Heart left ventricle (tissue), 16 donors: ENCODE measurements at regions not wholly inside any gene's neighbourhood (a gene's known extent, or its start where the extent isn't known, plus 50 kb on each side); places are given as distances from the start of the nearest gene placed in this dataset.

ENCODE experiments used
- ATAC-seq, 4 donors: fragments of 200-7000 bp; cut with Tn5 transposase; one replicate each; pipeline ENCODE4 v1.9.1; 2020 to 2022; ENCODE audit warnings: moderate library complexity in 4 of 4, mild to moderate bottlenecking in 3 of 4, moderate number of reproducible peaks in 1 of 4
- DNase-seq, 5 donors: peaks; one replicate each; pipeline ENCODE4 v3.0.0-alpha.2; 2020
- H3K27ac ChIP-seq, 12 donors: fragments of 200-600 bp; sonication (generic) in 4 of 12; one replicate each; pipeline versions ENCODE4 v1.5.0 to v1.8.0; 2016 to 2022; ENCODE audit warnings: mild to moderate bottlenecking in 2 of 12
- H3K27me3 ChIP-seq, 9 donors: fragments of 200-600 bp; sonication (generic) in 2 of 9; one replicate each; pipeline versions ENCODE4 v1.5.1 to v1.8.0; 2016 to 2022; ENCODE audit warnings: mild to moderate bottlenecking in 3 of 9
- H3K36me3 ChIP-seq, 9 donors: fragments of 200-600 bp; sonication (generic) in 2 of 9; one replicate each; pipeline versions ENCODE4 v1.5.0 to v1.8.0; 2018 to 2022; ENCODE audit warnings: mild to moderate bottlenecking in 2 of 9
- H3K4me1 ChIP-seq, 12 donors: fragments of 200-600 bp; sonication (generic) in 4 of 12; one replicate each; pipeline versions ENCODE4 v1.5.0 to v1.8.0; 2016 to 2022; ENCODE audit warnings: mild to moderate bottlenecking in 3 of 12
- H3K4me3 ChIP-seq, 12 donors: fragments of 200-600 bp; sonication (generic) in 4 of 12; one replicate each; pipeline versions ENCODE4 v1.5.0 to v1.8.0; 2017 to 2022; ENCODE audit warnings: mild to moderate bottlenecking in 9 of 12, moderate library complexity in 4 of 12
- H3K9me3 ChIP-seq, 12 donors: fragments of 200-600 bp; sonication (generic) in 4 of 12; one replicate each; pipeline versions ENCODE4 v1.5.0 to v1.8.0; 2016 to 2022; ENCODE audit warnings: mild to moderate bottlenecking in 1 of 12
- POLR2A ChIP-seq, 2 donors: fragments of 450-650 bp; IDR thresholded peaks; one replicate each; pipeline ENCODE4 v1.6.1; 2017; ENCODE audit warnings: antibody characterized with exemption in 2 of 2, mild to moderate bottlenecking in 2 of 2, moderate library complexity in 2 of 2
- WGBS, 4 donors: extraction: QIAGEN DNeasy Blood & Tissue Kit in 2 of 4; methylation state at CpG; one replicate each; pipeline versions ENCODE4 v1.1.5 to v1.1.7; 2013 to 2018; 5-methylcytosine and 5-hydroxymethylcytosine counted together
- intact Hi-C, 10 donors: fragments of 100-400 bp; cut with DNase I; formaldehyde crosslinking; loops; one replicate each; pipeline versions ENCODE4 v1.11.1 to v1.14.2; 2022
- TF ChIP-seq, protein P1 (sequence below), 12 donors: fragments of 200-600 bp; sonication (generic) in 4 of 12; IDR thresholded peaks; one replicate each; pipeline versions ENCODE4 v1.5.0 to v1.8.0; 2018 to 2022; ENCODE audit warnings: antibody characterized with exemption in 12 of 12, mild to moderate bottlenecking in 5 of 12
- donor health status: ischemic (EF 13 %, LVEDD 7.1; RV severe dilation, severe dysfunction).
- donor health status: healthy with polysubstance abuse.
- donor health status: DM: no; HTN: yes; CAD: no.
- donor health status: DM: no; HTN: no; CAD: no.
- donor health status: ischemic (EF 25% LVEDD 6.9; RV normal size, moderate dysfunction).
- donor health status: ischemic (EF 25% LVEDD 5.7; RV mildly dilated, moderate dysfunction).
- donor health status: healthy.
- donor health status: DM: yes; HTN: yes; CAD: no.
- donor health status: ischemic (EF 35%, LVEDD 5.7; RV mildly dilated, moderate dysfunction).
- donor health status: nonischemic (EF 11% LVEDD 7.7; RV severe dilation, severe dysfunction).
- donor health status: DM: yes; HTN: yes; CAD: no.
- donor health status: PGD.
- donor health status: ischemic (EF 29% LVEDD 5.4; RV normal size, mild dysfunction).
- donor health status: nonischemic (EF 23%, LVEDD 6.1; RV moderate dilation, normal function).

- Histone ChIP-seq H3K4me1 (no peaks in the 10 kb centered on the region), H3K9me3 (no peaks in the 10 kb centered on the region), H3K27me3 (peaks cover 0 to 15% (median 0%) of the 10 kb centered on the region in 9 donors), H3K27ac (no peak overlapping the region), H3K36me3 (no peaks in the 10 kb centered on the region), H3K4me3 (no peak overlapping the region)
- intact Hi-C loops: loop anchor here in 1 of 10 donors (10.0 kb wide), 1 partner anchor 57 kb away; no protein-coding TSS in a partner anchor
- no peak for TF ChIP-seq POLR2A (IDR thresholded peaks at IDR 0.05)
- TF ChIP-seq, protein P1, sequence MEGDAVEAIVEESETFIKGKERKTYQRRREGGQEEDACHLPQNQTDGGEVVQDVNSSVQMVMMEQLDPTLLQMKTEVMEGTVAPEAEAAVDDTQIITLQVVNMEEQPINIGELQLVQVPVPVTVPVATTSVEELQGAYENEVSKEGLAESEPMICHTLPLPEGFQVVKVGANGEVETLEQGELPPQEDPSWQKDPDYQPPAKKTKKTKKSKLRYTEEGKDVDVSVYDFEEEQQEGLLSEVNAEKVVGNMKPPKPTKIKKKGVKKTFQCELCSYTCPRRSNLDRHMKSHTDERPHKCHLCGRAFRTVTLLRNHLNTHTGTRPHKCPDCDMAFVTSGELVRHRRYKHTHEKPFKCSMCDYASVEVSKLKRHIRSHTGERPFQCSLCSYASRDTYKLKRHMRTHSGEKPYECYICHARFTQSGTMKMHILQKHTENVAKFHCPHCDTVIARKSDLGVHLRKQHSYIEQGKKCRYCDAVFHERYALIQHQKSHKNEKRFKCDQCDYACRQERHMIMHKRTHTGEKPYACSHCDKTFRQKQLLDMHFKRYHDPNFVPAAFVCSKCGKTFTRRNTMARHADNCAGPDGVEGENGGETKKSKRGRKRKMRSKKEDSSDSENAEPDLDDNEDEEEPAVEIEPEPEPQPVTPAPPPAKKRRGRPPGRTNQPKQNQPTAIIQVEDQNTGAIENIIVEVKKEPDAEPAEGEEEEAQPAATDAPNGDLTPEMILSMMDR (IDR thresholded peaks at IDR 0.05): no peak
- WGBS, 4 donors: 75 to 81% (median 78%) methylated on average over 4 of the region's 4 CpGs
- DNase-seq (no peak), ATAC-seq (no peak)
Measured at GRCh38 chr18:70507970-70508369, 219.1 kb downstream of the SOCS6 start.

GRCh38 chr18:70506511-70506910 lies 217.7 kb downstream of the SOCS6 start:
- TF ChIP-seq, protein P1 (IDR thresholded peaks at IDR 0.05): no peak
- TF ChIP-seq POLR2A (IDR thresholded peaks at IDR 0.05): no peak
- no peaks in the 10 kb centered on the region for H3K36me3 ChIP-seq
- no peak overlapping the region for H3K4me3 ChIP-seq
- no peak overlapping the region for H3K27ac ChIP-seq
- intact Hi-C loops: loop anchor here in 1 of 10 donors (10.0 kb wide), 1 partner anchor 58 kb away; no protein-coding TSS in a partner anchor
- no peak for DNase-seq
- 30 to 44% (median 36%) methylated on average over 4 of the region's 4 CpGs for WGBS, 4 donors
- H3K9me3 ChIP-seq: no peaks in the 10 kb centered on the region
- no peak for ATAC-seq
- no peaks in the 10 kb centered on the region for H3K4me1 ChIP-seq
- peaks cover 0 to 15% (median 0%) of the 10 kb centered on the region in 9 donors for H3K27me3 ChIP-seq

- 89 to 96% (median 90%) methylated on average over 1 of the region's 1 CpG for WGBS, 4 donors
Measured at GRCh38 chr18:70503060-70503459, 214.2 kb downstream of the SOCS6 start.

GRCh38 chr18:70501358-70501757 lies 212.5 kb downstream of the SOCS6 start:
- TF ChIP-seq, protein P1 (IDR thresholded peaks at IDR 0.05): no peak
- TF ChIP-seq POLR2A (IDR thresholded peaks at IDR 0.05): no peak
- DNase-seq (no peak), ATAC-seq (no peak)
- H3K27me3 ChIP-seq: peaks cover 0 to 15% (median 0%) of the 10 kb centered on the region in 9 donors
- no peak overlapping the region for H3K4me3 ChIP-seq
- no peaks in the 10 kb centered on the region for H3K9me3 ChIP-seq
- no peaks in the 10 kb centered on the region for H3K36me3 ChIP-seq
- no peaks in the 10 kb centered on the region for H3K4me1 ChIP-seq
- H3K27ac ChIP-seq: no peak overlapping the region
- WGBS, 4 donors: 62 to 72% (median 64%) methylated on average over 4 of the region's 4 CpGs
- intact Hi-C loops: loop anchor here in 1 of 10 donors (10.0 kb wide), 1 partner anchor 63 kb away; no protein-coding TSS in a partner anchor

More at GRCh38 chr18:70503060-70503459, 214.2 kb downstream of the SOCS6 start:
- ATAC-seq (no peak), DNase-seq (no peak)
- Histone ChIP-seq H3K36me3 (no peaks in the 10 kb centered on the region), H3K4me1 (no peaks in the 10 kb centered on the region), H3K9me3 (no peaks in the 10 kb centered on the region), H3K4me3 (no peak overlapping the region), H3K27me3 (peaks cover 0 to 15% (median 0%) of the 10 kb centered on the region in 9 donors), H3K27ac (no peak overlapping the region)
- intact Hi-C loops: loop anchor here in 1 of 10 donors (10.0 kb wide), 1 partner anchor 62 kb away; no protein-coding TSS in a partner anchor
- TF ChIP-seq, protein P1 (IDR thresholded peaks at IDR 0.05): no peak
- TF ChIP-seq POLR2A (IDR thresholded peaks at IDR 0.05): no peak
